Loucy (cell line): ENCODE measurements at regions not wholly inside any gene's neighbourhood (a gene's known extent, or its start where the extent isn't known, plus 50 kb on each side); places are given as distances from the start of the nearest gene placed in this dataset.

ENCODE experiments used
- CTCF ChIP-seq: fragments of 200-600 bp; sonication (generic); conservative IDR thresholded peaks from 2 replicates; pipeline ENCODE4 v1.5.1; 2014; ENCODE audit warnings: mild to moderate bottlenecking, antibody characterized with exemption, low read length
- EZH2phosphoT487 ChIP-seq: fragments of 200-600 bp; IDR thresholded peaks from 2 replicates; pipeline ENCODE4 v1.6.1; 2018; ENCODE audit warnings: antibody characterized with exemption, mild to moderate bottlenecking, moderate library complexity, borderline replicate concordance

DNA sequence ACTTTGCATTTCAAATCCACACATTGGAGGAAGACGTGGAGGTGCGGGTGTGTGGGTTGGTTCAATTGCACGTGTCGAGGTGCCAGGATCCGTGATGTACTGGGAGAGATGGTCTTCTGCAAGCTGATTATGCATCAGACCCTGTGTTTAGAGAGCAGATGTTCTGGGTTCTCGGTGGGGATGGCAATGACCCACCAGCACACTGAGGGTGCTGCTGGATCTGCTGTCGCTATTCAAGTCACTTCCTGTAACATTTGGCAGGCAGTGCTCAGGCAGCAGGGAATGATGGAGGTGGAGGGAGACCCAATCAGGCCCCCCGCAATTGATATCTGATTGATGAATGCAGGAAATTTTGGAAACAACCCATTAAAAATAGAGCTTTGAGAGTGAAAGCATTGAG lies 830.1 kb upstream of the POU3F3 start:
- no peak for TF ChIP-seq CTCF
- no peak for TF ChIP-seq EZH2phosphoT487
